ENCODE measurements at regions not wholly inside any gene's neighbourhood (a gene's known extent, or its start where the extent isn't known, plus 50 kb on each side); places are given as distances from the start of the nearest gene placed in this dataset.

DNA sequence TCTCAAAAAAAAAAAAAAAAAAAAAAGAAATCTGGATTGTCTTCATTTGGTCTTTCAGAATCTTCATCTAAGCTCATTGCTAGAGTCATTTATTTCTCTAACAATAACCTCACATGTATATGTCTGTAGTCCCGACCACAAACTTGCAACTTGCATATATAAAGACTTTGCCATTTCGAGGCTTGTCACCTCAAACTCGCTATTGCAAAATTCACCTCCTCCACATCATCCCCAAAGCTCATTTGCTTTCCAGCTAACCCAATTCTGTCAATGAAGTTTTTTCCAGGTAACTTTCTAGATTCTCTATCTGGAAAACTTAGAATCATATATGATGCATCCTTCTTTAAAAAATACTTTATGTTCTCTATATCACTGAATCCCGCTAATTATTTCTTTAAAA is 393.2 kb upstream of the ATXN7L3B start:
- ATAC-seq, result no peak
- TF ChIP-seq, protein P1, sequence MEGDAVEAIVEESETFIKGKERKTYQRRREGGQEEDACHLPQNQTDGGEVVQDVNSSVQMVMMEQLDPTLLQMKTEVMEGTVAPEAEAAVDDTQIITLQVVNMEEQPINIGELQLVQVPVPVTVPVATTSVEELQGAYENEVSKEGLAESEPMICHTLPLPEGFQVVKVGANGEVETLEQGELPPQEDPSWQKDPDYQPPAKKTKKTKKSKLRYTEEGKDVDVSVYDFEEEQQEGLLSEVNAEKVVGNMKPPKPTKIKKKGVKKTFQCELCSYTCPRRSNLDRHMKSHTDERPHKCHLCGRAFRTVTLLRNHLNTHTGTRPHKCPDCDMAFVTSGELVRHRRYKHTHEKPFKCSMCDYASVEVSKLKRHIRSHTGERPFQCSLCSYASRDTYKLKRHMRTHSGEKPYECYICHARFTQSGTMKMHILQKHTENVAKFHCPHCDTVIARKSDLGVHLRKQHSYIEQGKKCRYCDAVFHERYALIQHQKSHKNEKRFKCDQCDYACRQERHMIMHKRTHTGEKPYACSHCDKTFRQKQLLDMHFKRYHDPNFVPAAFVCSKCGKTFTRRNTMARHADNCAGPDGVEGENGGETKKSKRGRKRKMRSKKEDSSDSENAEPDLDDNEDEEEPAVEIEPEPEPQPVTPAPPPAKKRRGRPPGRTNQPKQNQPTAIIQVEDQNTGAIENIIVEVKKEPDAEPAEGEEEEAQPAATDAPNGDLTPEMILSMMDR (IDR thresholded peaks at IDR 0.05), result no peak
- WGBS, 3 donors, result 94 to 97% (median 94%) methylated on average over 4 of the region's 4 CpGs
- DNase-seq, result no peak
- Histone ChIP-seq H3K27me3 (ENCODE audit: insufficient read depth in 3 of 3, low read length in 2 of 3) (no peaks in the 10 kb centered on the region), H3K4me3 (no peak overlapping the region), H3K9me3 (no peaks in the 10 kb centered on the region), H3K4me1 (no peaks in the 10 kb centered on the region), H3K27ac (no peak overlapping the region), H3K36me3 (ENCODE audit: insufficient read depth in 1 of 2, low read depth in 1 of 2) (no peaks in the 10 kb centered on the region)
- intact Hi-C loops (cut with DNase I), result no loop called here

DNA sequence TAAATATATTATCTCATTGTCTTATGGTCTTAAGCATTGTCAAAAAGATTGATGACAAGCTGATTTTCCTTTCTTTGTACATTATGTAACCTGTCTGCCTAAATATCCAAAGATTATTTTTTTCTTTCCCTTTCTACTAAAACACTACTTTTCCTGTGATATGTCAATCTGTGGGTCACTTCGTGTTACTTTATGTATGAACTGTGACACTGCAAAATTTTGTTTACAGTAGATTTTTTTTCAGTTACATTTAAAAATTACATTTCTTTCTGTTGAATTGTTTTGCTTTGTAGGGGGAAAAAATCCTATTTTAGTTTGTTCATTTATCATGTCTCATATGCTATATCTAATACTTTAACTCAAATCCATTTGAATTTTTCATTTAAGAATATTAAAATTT is 392.3 kb upstream of the ATXN7L3B start:
- no peak for ATAC-seq

DNA sequence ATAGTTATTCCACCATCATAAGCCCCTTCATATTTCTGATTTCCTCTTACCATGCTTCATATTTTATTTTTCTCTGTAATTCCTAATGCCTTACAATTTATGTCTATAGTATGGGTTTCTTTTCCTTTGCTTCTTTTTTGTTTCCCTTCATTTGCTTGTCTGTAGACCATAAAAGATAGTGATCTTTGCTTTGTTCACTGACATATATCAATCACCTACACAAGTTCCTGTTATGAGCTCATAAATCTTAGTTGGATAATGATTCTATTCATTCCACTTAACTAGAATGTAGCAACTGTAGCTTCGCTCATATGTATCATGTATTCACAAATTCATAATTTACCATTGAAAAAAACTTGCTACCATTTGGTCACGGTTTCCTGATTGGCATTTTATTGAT is 388.8 kb upstream of the ATXN7L3B start:
- Histone ChIP-seq H3K4me3 (no peak overlapping the region), H3K27ac (no peak overlapping the region), H3K36me3 (ENCODE audit: insufficient read depth in 1 of 2, low read depth in 1 of 2) (no peaks in the 10 kb centered on the region), H3K4me1 (no peaks in the 10 kb centered on the region), H3K27me3 (ENCODE audit: insufficient read depth in 3 of 3, low read length in 2 of 3) (no peaks in the 10 kb centered on the region), H3K9me3 (no peaks in the 10 kb centered on the region)
- intact Hi-C loops (cut with DNase I), result no loop called here
- WGBS, 3 donors, result 64 to 73% (median 66%) methylated on average over 2 of the region's 2 CpGs
- TF ChIP-seq, protein P1 (IDR thresholded peaks at IDR 0.05), result no peak
- no peak for ATAC-seq
- DNase-seq, result no peak

More for the DNA sequence above, 392.3 kb upstream of the ATXN7L3B start:
- no peak overlapping the region for H3K4me3 ChIP-seq
- TF ChIP-seq, protein P1 (IDR thresholded peaks at IDR 0.05), result no peak
- intact Hi-C loops (cut with DNase I), result no loop called here
- H3K27me3 ChIP-seq (ENCODE audit: insufficient read depth in 3 of 3, low read length in 2 of 3), result no peaks in the 10 kb centered on the region
- WGBS, 3 donors, result 62 to 81% (median 76%) methylated on average over 1 of the region's 1 CpG
- no peak overlapping the region for H3K27ac ChIP-seq
- H3K36me3 ChIP-seq (ENCODE audit: insufficient read depth in 1 of 2, low read depth in 1 of 2), result no peaks in the 10 kb centered on the region
- H3K9me3 ChIP-seq, result no peaks in the 10 kb centered on the region
- no peak for DNase-seq
- no peaks in the 10 kb centered on the region for H3K4me1 ChIP-seq

DNA sequence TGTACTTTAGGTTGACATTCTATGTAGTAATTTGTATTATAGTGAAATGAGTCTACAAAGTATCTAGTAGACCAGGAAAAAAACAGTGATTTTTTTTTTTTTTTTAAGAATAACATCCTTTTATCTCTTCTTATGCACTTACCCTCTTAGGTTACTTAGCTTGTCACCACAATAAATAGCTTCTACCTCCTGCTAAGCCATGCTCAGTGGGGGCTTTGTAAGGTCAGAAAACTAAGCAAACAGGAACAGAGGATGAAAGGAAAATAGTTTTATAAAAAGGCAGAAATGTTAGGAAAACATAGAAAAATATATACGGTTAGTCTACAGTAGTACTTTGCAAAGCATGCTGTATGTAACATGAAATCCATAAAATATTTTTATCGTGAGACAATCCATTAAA is 385.3 kb upstream of the ATXN7L3B start:
- no peaks in the 10 kb centered on the region for H3K27me3 ChIP-seq (ENCODE audit: insufficient read depth in 3 of 3, low read length in 2 of 3)
- H3K27ac ChIP-seq, result no peak overlapping the region
- ATAC-seq (no peak), DNase-seq (no peak)
- intact Hi-C loops (cut with DNase I), result no loop called here
- no peaks in the 10 kb centered on the region for H3K9me3 ChIP-seq
- TF ChIP-seq, protein P1 (IDR thresholded peaks at IDR 0.05), result no peak
- WGBS, 3 donors, result 43 to 68% (median 51%) methylated on average over 2 of the region's 2 CpGs
- H3K4me1 ChIP-seq, result no peaks in the 10 kb centered on the region
- no peak overlapping the region for H3K4me3 ChIP-seq
- H3K36me3 ChIP-seq (ENCODE audit: insufficient read depth in 1 of 2, low read depth in 1 of 2), result no peaks in the 10 kb centered on the region

DNA sequence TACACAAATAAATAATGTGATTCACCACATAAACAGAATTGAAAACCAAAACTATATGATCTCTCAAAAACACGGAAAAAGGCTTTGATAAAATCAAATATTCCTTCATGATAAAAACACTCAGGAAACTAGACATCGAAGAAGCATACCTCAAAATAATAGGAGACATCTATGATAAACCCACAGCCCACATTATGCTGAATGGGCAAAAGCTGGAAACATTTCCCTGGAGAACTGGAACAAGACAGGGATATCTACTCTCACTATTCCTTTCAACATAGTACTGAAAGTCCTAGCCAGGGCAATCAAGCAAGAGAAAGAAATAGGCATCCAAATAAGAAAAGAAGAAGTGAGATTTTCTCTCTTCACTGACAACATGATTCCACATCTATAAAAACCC is 371.5 kb upstream of the ATXN7L3B start:
- ATAC-seq (no peak), DNase-seq (no peak)
- TF ChIP-seq, protein P1 (IDR thresholded peaks at IDR 0.05), result no peak
- H3K36me3 ChIP-seq (ENCODE audit: insufficient read depth in 1 of 2, low read depth in 1 of 2), result no peaks in the 10 kb centered on the region
- H3K9me3 ChIP-seq, result no peaks in the 10 kb centered on the region
- no peaks in the 10 kb centered on the region for H3K27me3 ChIP-seq (ENCODE audit: insufficient read depth in 3 of 3, low read length in 2 of 3)
- no peak overlapping the region for H3K27ac ChIP-seq
- whole genome bisulfite sequencing, 3 donors, result 86 to 88% (median 87%) methylated on average over 2 of the region's 2 CpGs
- no peak overlapping the region for H3K4me3 ChIP-seq
- intact Hi-C loops (cut with DNase I), result no loop called here
- H3K4me1 ChIP-seq, result no peaks in the 10 kb centered on the region

All from psoas muscle (tissue), 7 donors.